Cardiac muscle cell (in vitro differentiated cells and primary cell): ENCODE measurements at regions not wholly inside any gene's neighbourhood (a gene's known extent, or its start where the extent isn't known, plus 50 kb on each side); places are given as distances from the start of the nearest gene placed in this dataset.

Experiments
- DNase-seq, 2 donors: peaks; one replicate each; pipeline versions ENCODE4 v3.0.0 to v3.0.0-alpha.2; 2010 to 2017; ENCODE audit warnings: low read depth in 1 of 2, low spot score in 1 of 2
- H3K27ac ChIP-seq: fragments of 200-600 bp; sonication (generic); 2 replicates; pipeline ENCODE4 v1.5.1; 2016
- H3K27me3 ChIP-seq: fragments of 200-600 bp; sonication (generic); 2 replicates; pipeline ENCODE4 v1.6.0; 2016; ENCODE audit warnings: control low read depth
- H3K36me3 ChIP-seq: fragments of 200-600 bp; sonication (generic); 2 replicates; pipeline ENCODE4 v1.5.1; 2016; ENCODE audit warnings: control low read depth
- H3K4me1 ChIP-seq: fragments of 200-600 bp; sonication (generic); 2 replicates; pipeline ENCODE4 v1.8.1; 2017; ENCODE audit warnings: low read depth, mild to moderate bottlenecking, mixed run types
- H3K4me3 ChIP-seq: fragments of 200-600 bp; sonication (generic); 2 replicates; pipeline ENCODE4 v1.5.1; 2016; ENCODE audit warnings: mild to moderate bottlenecking
- H3K9me3 ChIP-seq: fragments of 200-600 bp; sonication (generic); 2 replicates; pipeline ENCODE4 v1.5.1; 2017; ENCODE audit warnings: low read depth, mild to moderate bottlenecking, control low read depth
- TF ChIP-seq, protein P1 (sequence below): IDR thresholded peaks from 2 replicates; pipeline ENCODE4 v1.5.1; 2012; ENCODE audit warnings: low read depth, mild to moderate bottlenecking, low read length

DNA sequence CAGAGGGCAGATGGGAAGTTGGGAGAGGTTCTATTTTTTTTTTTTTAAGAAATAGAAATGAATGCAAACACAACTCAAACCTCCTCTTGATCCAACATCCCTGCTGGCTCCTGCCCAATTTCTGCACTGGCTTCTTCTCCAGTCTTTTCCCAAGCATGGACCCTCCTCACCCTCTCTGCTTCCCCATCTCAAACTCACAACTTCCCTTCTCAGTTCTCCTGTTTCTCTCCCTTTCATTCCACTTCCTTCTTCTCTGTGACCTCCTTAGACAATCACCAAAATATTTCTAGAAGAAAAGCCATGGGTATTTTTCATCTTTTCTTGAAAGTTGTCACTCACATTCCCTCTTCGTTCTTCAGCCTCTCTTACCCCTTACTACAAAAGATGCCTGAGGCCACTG is 85.2 kb upstream of the VPREB1 start:
- TF ChIP-seq, protein P1, sequence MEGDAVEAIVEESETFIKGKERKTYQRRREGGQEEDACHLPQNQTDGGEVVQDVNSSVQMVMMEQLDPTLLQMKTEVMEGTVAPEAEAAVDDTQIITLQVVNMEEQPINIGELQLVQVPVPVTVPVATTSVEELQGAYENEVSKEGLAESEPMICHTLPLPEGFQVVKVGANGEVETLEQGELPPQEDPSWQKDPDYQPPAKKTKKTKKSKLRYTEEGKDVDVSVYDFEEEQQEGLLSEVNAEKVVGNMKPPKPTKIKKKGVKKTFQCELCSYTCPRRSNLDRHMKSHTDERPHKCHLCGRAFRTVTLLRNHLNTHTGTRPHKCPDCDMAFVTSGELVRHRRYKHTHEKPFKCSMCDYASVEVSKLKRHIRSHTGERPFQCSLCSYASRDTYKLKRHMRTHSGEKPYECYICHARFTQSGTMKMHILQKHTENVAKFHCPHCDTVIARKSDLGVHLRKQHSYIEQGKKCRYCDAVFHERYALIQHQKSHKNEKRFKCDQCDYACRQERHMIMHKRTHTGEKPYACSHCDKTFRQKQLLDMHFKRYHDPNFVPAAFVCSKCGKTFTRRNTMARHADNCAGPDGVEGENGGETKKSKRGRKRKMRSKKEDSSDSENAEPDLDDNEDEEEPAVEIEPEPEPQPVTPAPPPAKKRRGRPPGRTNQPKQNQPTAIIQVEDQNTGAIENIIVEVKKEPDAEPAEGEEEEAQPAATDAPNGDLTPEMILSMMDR, result no peak
- H3K27ac ChIP-seq, result no peak overlapping the region
- H3K4me3 ChIP-seq, result no peak overlapping the region
- no peaks in the 10 kb centered on the region for H3K9me3 ChIP-seq
- DNase-seq, result no peak
- H3K4me1 ChIP-seq, result no peaks in the 10 kb centered on the region
- no peaks in the 10 kb centered on the region for H3K36me3 ChIP-seq
- peaks cover 74% of the 10 kb centered on the region for H3K27me3 ChIP-seq

DNA sequence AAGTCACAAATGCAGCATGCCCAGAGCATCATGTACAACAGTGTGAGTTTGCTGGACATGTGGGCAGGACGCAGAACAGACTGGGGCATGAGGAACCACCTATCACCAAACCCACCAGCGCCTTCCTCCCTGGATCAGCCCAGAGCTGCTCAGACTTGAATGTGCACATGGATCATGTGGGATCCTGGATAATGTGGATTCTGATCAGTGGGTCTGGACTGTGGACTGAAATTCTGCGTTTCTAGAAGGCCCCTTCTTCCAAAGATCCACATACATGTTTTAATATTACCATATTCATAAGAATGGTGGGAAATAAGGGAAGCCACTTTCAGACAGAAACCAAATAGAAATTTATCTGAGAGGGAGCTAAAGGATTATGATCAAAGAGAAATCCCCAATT is 85.6 kb upstream of the VPREB1 start:
- H3K9me3 ChIP-seq, result no peaks in the 10 kb centered on the region
- no peaks in the 10 kb centered on the region for H3K36me3 ChIP-seq
- no peak for DNase-seq
- no peaks in the 10 kb centered on the region for H3K4me1 ChIP-seq
- H3K27me3 ChIP-seq, result peaks cover 74% of the 10 kb centered on the region
- TF ChIP-seq, protein P1, result no peak
- no peak overlapping the region for H3K27ac ChIP-seq
- H3K4me3 ChIP-seq, result no peak overlapping the region

DNA sequence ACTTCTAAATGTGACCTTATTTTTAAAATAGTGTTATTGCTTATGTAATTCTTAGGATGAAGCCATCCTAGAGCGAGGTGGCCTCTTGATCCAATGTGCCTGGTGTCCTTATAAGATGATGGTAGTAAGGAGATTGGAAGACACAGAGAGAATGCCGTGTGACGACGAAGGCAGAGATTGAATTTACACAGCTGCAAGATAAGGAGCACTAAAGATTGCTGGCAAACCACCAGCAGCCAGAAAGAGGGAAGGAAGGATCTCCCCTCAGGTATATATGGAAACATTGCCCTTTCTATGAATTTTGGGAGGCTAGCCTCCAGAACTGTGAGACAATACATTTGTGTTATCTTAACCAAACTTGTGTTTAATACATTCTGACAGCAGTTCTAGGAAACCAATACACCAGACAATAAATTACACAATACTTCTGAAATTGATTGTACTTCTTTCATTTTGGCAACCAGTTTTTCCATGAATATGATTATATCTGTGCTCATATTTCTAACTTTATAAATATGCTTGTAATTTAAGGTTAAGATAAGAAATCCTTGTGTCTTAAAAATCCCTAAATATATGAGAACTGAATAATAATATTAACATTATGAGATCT is 86.3 kb upstream of the VPREB1 start:
- Histone ChIP-seq H3K36me3 (no peaks in the 10 kb centered on the region), H3K27me3 (peaks cover 74% of the 10 kb centered on the region), H3K9me3 (no peaks in the 10 kb centered on the region), H3K4me3 (no peak overlapping the region), H3K27ac (no peak overlapping the region), H3K4me1 (no peaks in the 10 kb centered on the region)
- TF ChIP-seq, protein P1, result no peak
- no peak for DNase-seq

DNA sequence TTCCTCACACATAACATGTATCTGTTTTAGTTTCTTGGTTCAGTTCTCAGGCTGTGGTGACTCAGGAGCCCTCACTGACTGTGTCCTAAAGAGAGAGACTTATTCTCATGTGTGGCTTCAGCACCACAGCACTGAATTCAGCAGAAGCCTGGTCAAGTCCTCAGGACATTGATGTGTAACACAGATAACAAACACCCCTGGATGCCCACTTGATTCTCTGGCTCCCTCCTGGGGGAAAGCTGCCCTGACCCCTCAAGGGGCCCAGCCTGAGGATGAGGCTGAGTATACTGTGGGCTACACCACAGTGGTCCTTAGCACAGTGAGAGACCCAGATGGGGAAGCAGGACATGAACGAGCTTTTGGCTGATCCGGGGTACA is 87.2 kb upstream of the VPREB1 start:
- Histone ChIP-seq H3K27ac (no peak overlapping the region), H3K27me3 (peaks cover 72% of the 10 kb centered on the region), H3K4me3 (no peak overlapping the region), H3K4me1 (no peaks in the 10 kb centered on the region), H3K9me3 (no peaks in the 10 kb centered on the region), H3K36me3 (no peaks in the 10 kb centered on the region)
- TF ChIP-seq, protein P1, result no peak
- DNase-seq, result no peak

DNA sequence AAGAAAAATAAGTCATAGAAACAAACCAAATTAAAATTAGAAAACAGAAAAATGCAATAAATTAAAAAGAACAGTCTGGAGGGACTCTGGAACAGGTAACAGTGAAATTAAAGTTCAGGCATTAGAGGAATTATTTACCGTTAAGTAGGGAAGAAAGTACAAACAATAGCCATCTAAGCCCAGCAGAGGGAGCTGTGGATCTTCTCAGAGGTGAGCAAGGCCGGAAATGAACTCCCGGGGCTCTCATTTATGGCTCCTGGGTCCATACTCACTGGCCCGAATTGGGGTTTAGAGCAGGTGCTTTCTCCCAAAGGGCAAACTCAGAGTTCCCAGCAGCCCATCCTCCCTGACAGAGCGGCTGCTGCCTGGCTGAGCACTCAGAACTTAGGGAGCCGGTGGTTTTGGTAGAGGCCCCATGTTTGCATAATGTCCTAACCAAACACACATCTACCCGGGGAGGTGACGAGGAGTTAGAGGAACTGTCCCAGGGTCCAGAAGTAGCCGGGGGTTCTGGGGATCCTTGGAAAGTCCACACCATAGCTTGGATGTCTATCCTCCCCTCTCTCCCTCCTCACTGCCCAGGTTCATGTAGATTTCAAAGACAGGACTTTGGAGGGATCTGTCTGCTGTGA is 87.8 kb upstream of the VPREB1 start:
- TF ChIP-seq, protein P1, result peak; percentile 80
- Histone ChIP-seq H3K36me3 (no peaks in the 10 kb centered on the region), H3K27ac (no peak overlapping the region), H3K27me3 (peaks cover 73% of the 10 kb centered on the region), H3K4me3 (no peak overlapping the region), H3K4me1 (no peaks in the 10 kb centered on the region), H3K9me3 (no peaks in the 10 kb centered on the region)
- DNase-seq, result peak; percentile 60 to 80
